ENCODE measurements at regions not wholly inside any gene's neighbourhood (a gene's known extent, or its start where the extent isn't known, plus 50 kb on each side); places are given as distances from the start of the nearest gene placed in this dataset.
"Not testable (repeated sequence)": the region's sequence is repeated elsewhere in the genome, so short reads cannot be mapped to it uniquely, and the experiment has no call there.

GRCh38 chr3:152103257-152103656 is 165.5 kb upstream of the MBNL1 start:
- DNase-seq = no peak

DNA sequence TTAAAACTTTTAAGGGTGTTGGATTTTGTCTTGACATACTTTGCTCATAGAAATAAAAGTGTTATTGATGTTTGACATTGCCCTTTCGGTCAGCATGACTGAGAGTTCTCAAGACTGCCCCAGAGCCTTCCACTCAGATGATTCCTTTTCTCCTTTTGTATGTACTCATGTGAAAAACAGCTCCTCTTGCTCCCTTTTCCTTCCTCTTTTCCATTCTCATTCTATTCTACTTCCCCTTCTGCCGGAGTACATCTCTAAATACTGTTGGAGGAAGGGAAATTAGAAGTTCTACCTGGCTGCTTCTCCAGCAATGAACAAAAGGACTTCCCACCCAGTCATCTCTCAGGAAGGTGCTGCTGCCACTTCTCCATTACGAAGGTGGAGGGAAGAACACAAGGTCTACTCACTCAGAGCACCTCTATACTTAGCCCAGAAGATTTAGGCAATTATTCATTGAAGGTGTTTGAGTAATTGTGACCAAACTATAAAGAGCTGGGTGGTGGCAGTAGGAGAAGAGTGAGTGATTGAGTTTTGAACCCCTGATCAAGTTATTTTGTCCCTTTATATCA is 163.8 kb upstream of the MBNL1 start:
- no peak for DNase-seq

DNA sequence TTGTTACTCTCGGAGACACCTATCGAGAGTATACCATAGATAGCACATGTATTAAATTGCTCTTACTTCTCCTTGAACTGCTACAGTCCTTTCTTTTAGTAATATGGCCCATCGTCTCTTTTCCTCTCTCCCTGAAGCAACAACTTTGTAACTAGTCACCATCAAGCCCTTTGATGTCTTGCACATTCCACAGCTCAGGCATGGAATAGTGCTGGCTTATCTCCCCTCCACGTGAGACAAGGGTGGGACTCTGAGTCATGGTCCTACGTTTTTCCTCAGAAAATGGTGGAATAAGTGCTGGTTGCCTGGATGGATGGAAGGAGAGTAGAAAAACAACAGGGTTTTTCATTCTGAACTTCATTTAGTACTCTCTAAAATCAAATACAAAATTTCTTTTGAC is 163.3 kb upstream of the MBNL1 start:
- DNase-seq = no peak

GRCh38 chr3:152109038-152109437 is 159.7 kb upstream of the MBNL1 start:
- no peak for DNase-seq

GRCh38 chr3:152113413-152113812 is 155.3 kb upstream of the MBNL1 start:
- DNase-seq = no peak

GRCh38 chr3:152113992-152114651 is 154.6 kb upstream of the MBNL1 start:
- DNase-seq = no peak

GRCh38 chr3:152120601-152121269 is 148.0 kb upstream of the MBNL1 start:
- no peak for DNase-seq

- no peak for DNase-seq
Observed at GRCh38 chr3:152121270-152121636, 147.5 kb upstream of the MBNL1 start.

DNA sequence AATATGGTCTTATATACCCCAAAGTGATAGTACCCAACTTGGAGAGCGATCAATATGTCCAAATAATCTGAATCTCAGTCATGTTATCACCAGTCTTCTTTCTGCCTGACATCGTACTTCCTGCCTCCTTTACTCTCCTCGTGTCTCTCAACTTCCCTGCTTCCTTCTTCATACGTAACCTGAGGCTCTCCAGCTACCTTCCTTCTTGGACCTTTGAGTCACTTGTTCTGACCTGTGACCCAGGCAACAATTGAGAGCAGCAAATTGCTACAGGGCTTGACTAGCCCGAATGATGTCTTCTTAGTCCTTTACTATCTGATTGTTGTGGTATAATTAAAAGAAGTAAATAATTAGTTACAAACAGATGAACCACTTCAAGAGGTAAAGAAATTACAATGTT is 145.9 kb upstream of the MBNL1 start:
- DNase-seq = no peak

DNA sequence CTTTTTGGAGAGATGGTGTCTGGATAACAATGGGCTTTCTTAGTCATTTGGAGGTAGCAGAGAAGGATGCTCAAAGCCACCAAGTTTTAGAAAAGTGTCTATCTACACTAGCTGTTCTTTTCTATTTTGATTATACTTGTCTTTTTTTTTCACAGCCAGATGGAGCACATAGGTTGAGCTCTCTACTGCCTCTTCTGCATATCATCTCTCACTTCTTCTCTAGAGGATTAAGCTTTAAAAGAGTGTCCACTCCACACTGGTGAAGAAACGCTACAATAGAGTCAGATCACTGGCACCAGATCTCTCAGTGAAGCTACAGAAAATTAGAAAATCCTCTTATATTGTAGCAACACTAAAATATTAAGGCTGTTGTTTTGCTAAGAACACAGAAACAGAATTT is 145.3 kb upstream of the MBNL1 start:
- DNase-seq = no peak

GRCh38 chr3:152126260-152126659 is 142.5 kb upstream of the MBNL1 start:
- no peak for DNase-seq

DNA sequence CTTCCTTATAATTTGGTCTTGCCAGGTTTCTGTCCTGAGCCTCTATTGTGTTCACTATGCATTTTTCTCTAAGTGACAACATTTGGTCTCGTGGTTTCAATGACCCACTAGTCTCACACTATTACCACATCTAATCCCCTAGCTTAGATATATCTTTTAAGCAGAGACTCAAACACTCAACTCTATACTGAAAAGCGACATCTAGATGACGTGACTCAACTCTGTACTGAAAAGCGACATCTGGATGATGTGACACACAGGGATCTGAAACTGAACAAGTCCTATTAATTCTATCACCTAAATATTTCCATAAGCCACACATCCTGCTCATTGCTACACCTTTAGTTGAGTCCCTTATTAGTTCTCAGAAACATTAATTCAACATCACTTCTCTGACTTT is 141.7 kb upstream of the MBNL1 start:
- no peak for DNase-seq

DNA sequence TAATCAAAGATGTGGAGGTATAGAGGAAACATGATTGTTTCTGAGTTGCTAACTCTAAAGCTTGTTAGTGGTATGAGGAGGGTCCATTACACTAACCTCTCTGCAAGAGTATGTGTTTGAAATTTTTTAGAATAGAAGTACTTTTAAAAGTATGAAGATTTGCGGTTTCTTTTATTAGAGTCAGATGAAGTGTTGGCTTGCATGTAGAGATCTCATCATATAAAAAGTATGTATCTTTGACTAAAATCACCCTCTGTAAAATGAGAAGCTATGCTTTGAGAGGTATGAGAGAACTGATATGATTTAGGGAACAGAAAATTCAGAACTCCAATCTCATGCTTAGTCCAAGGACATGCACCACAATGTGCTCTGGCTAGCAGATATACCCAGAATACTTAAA is 140.4 kb upstream of the MBNL1 start:
- no peak for DNase-seq

GRCh38 chr3:152139651-152140050 is 129.1 kb upstream of the MBNL1 start:
- no peak for DNase-seq

GRCh38 chr3:152146461-152146860 is 122.3 kb upstream of the MBNL1 start:
- DNase-seq = no peak

- no peak for DNase-seq
Observed at GRCh38 chr3:152147748-152148147, 121.0 kb upstream of the MBNL1 start.

DNA sequence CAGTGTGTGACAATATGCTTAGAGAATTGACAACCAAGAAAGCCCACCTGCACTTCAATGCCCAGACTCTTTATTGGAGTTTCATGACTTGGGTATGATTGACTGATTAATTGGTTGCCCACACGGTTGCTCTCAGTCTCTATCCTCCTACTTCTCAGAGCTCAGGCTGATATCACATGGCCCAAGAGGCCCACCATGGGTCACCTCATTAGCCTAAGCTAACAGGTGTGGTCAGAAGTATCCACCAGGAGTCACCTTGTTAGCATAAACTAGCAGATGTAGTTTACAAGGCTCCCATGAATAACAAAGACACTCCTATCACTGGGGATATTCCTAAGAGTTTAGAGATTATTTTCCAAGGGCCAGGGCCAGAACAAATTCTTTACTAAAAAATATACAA is 120.2 kb upstream of the MBNL1 start:
- DNase-seq = no peak

DNA sequence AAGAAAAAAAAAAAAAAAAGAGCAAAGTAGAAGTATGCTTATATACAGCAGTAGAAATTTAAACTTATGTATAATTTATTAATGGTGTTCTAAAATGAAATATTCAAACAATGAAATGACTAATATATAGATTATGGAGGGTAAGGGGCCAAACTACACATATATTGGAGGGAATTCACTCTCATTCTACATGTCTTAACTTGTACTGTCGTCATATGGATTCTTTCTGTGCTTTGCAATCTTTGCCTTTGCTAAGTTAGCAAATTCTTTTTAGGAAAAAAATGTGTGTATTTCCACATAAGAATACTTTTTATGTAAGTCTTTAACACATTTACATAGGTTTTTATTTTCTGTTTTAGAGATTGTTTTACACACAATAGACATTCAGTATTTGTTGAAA is 118.9 kb upstream of the MBNL1 start:
- DNase-seq = no peak

GRCh38 chr3:152151216-152151876 is 117.4 kb upstream of the MBNL1 start:
- DNase-seq = no peak

GRCh38 chr3:152151877-152152765 is 116.6 kb upstream of the MBNL1 start:
- not testable (repeated sequence) for DNase-seq

DNA sequence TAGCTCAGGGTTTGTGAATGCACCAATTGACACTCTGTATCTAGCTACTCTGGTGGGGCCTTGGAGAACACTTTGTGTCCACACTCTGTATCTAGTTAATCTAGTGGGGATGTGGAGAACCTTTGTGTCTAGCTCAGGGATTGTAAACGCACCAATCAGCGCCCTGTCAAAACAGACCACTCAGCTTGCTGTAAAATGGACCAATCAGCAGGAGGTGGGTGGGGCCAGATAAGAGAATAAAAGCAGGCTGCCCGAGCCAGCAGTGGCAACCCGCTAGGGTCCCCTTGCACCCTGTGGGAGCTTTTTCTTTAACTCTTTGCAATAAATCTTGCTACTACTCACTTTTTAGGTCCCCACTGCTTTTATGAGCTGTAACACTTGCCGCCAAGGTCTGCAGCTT is 115.6 kb upstream of the MBNL1 start:
- not testable (repeated sequence) for DNase-seq

- DNase-seq = no peak
Observed at GRCh38 chr3:152155246-152156020, 113.3 kb upstream of the MBNL1 start.

All from CD4-positive, alpha-beta T cell treated with Interleukin-10 for 1 hour (primary cell).